Naive B cell (primary cell): ENCODE measurements at regions not wholly inside any gene's neighbourhood (a gene's known extent, or its start where the extent isn't known, plus 50 kb on each side); places are given as distances from the start of the nearest gene placed in this dataset.
A peak's percentile ranks its signal among the peaks of the same experiment; 100 is the strongest.

ENCODE experiments used
- ATAC-seq, 2 donors: fragments of 150-1000 bp; cut with Tn5 transposase; 2 replicates each; pipeline ENCODE4 v1.10.0; 2021; ENCODE audit warnings: low read depth in 2 of 2, mild to moderate bottlenecking in 2 of 2, moderate library complexity in 2 of 2
- DNase-seq: peaks from one replicate; pipeline ENCODE4 v3.0.0; 2022
- H3K27ac Mint-ChIP-seq, 6 donors: one replicate each; pipeline ENCODE4 v1.8.0; 2020 to 2022; ENCODE audit warnings: mild to moderate bottlenecking in 6 of 6, mixed read lengths in 6 of 6, moderate library complexity in 5 of 6, inconsistent platforms in 2 of 6
- H3K27me3 Mint-ChIP-seq, 3 donors: one replicate each; pipeline ENCODE4 v1.8.0; 2021 to 2022; ENCODE audit warnings: mixed read lengths in 3 of 3, mild to moderate bottlenecking in 1 of 3
- H3K36me3 Mint-ChIP-seq, 2 donors: one replicate each; pipeline ENCODE4 v1.8.0; 2020 to 2022; ENCODE audit warnings: mixed read lengths in 2 of 2, inconsistent platforms in 1 of 2, mild to moderate bottlenecking in 1 of 2
- H3K4me1 Mint-ChIP-seq, 3 donors: one replicate each; pipeline ENCODE4 v1.8.0; 2020 to 2022; ENCODE audit warnings: mixed read lengths in 3 of 3, inconsistent platforms in 1 of 3, mild to moderate bottlenecking in 1 of 3, moderate library complexity in 1 of 3
- H3K4me3 Mint-ChIP-seq, 8 donors: one replicate each; pipeline ENCODE4 v1.8.0; 2020 to 2022; ENCODE audit warnings: mild to moderate bottlenecking in 8 of 8, mixed read lengths in 8 of 8, moderate library complexity in 8 of 8, inconsistent platforms in 2 of 8
- H3K9me3 Mint-ChIP-seq, 7 donors: one replicate each; pipeline ENCODE4 v1.8.0; 2020 to 2022; ENCODE audit warnings: mixed read lengths in 7 of 7, mild to moderate bottlenecking in 5 of 7, inconsistent platforms in 2 of 7, moderate library complexity in 1 of 7

GRCh38 chr1:234672349-234673135 lies 62.6 kb upstream of the IRF2BP2 start:
- no peaks in the 10 kb centered on the region for H3K27me3 Mint-ChIP-seq
- H3K36me3 Mint-ChIP-seq, result no peaks in the 10 kb centered on the region
- peaks cover 11 to 19% (median 11%) of the 10 kb centered on the region in 3 donors for H3K4me1 Mint-ChIP-seq
- ATAC-seq (no peak), DNase-seq (no peak)
- H3K27ac Mint-ChIP-seq, result no peak overlapping the region
- no peak overlapping the region for H3K4me3 Mint-ChIP-seq
- H3K9me3 Mint-ChIP-seq, result peaks cover 0 to 4% (median 0%) of the 10 kb centered on the region in 7 donors

GRCh38 chr1:234670967-234671626 lies 61.1 kb upstream of the IRF2BP2 start:
- Mint-ChIP-seq H3K4me3 (no peak overlapping the region), H3K27me3 (no peaks in the 10 kb centered on the region), H3K36me3 (no peaks in the 10 kb centered on the region), H3K9me3 (peaks cover 0 to 4% (median 0%) of the 10 kb centered on the region in 7 donors), H3K4me1 (peaks cover 6 to 14% (median 10%) of the 10 kb centered on the region in 3 donors), H3K27ac (peak overlapping the region in 1 of 6 donors; percentile 39)
- DNase-seq (no peak), ATAC-seq (no peak)

- no peaks in the 10 kb centered on the region for H3K36me3 Mint-ChIP-seq
- DNase-seq, result no peak
- ATAC-seq, result no peak
- H3K9me3 Mint-ChIP-seq, result peaks cover 0 to 4% (median 0%) of the 10 kb centered on the region in 7 donors
- H3K4me1 Mint-ChIP-seq, result peaks cover 4 to 8% (median 7%) of the 10 kb centered on the region in 3 donors
- H3K27ac Mint-ChIP-seq, result no peak overlapping the region
- H3K4me3 Mint-ChIP-seq, result no peak overlapping the region
- no peaks in the 10 kb centered on the region for H3K27me3 Mint-ChIP-seq
Measured at GRCh38 chr1:234669499-234669898, 59.5 kb upstream of the IRF2BP2 start.

- Mint-ChIP-seq H3K27me3 (no peaks in the 10 kb centered on the region), H3K9me3 (peaks cover 0 to 4% (median 0%) of the 10 kb centered on the region in 7 donors), H3K4me3 (no peak overlapping the region), H3K36me3 (no peaks in the 10 kb centered on the region), H3K27ac (no peak overlapping the region), H3K4me1 (peaks cover 4 to 8% (median 7%) of the 10 kb centered on the region in 3 donors)
- no peak for DNase-seq
- ATAC-seq, result no peak
Measured at GRCh38 chr1:234668577-234668955, 58.6 kb upstream of the IRF2BP2 start.

- ATAC-seq, result no peak
- H3K4me3 Mint-ChIP-seq, result peak overlapping the region in 1 of 8 donors; percentile 54
- H3K4me1 Mint-ChIP-seq, result peaks cover 5 to 8% (median 7%) of the 10 kb centered on the region in 3 donors
- no peak for DNase-seq
- H3K27me3 Mint-ChIP-seq, result no peaks in the 10 kb centered on the region
- H3K36me3 Mint-ChIP-seq, result no peaks in the 10 kb centered on the region
- H3K27ac Mint-ChIP-seq, result no peak overlapping the region
- H3K9me3 Mint-ChIP-seq, result peaks cover 0 to 4% (median 0%) of the 10 kb centered on the region in 7 donors
Measured at GRCh38 chr1:234667600-234668576, 57.9 kb upstream of the IRF2BP2 start.

GRCh38 chr1:234666761-234667160 lies 56.8 kb upstream of the IRF2BP2 start:
- no peaks in the 10 kb centered on the region for H3K36me3 Mint-ChIP-seq
- DNase-seq, result no peak
- ATAC-seq, result no peak

GRCh38 chr1:234665975-234666605 lies 56.1 kb upstream of the IRF2BP2 start:
- no peaks in the 10 kb centered on the region for H3K36me3 Mint-ChIP-seq
- peak overlapping the region in 1 of 6 donors; percentile 4 for H3K27ac Mint-ChIP-seq
- H3K4me3 Mint-ChIP-seq, result no peak overlapping the region
- H3K9me3 Mint-ChIP-seq, result peaks cover 0 to 4% (median 0%) of the 10 kb centered on the region in 7 donors
- no peak for DNase-seq
- H3K4me1 Mint-ChIP-seq, result peaks cover under 1 to 5% (median 2%) of the 10 kb centered on the region in 3 donors
- no peaks in the 10 kb centered on the region for H3K27me3 Mint-ChIP-seq
- ATAC-seq, result no peak

More at GRCh38 chr1:234666761-234667160, 56.8 kb upstream of the IRF2BP2 start:
- no peaks in the 10 kb centered on the region for H3K27me3 Mint-ChIP-seq
- peaks cover 0 to 4% (median 0%) of the 10 kb centered on the region in 7 donors for H3K9me3 Mint-ChIP-seq
- peaks cover 6 to 8% (median 7%) of the 10 kb centered on the region in 3 donors for H3K4me1 Mint-ChIP-seq
- H3K4me3 Mint-ChIP-seq, result no peak overlapping the region
- no peak overlapping the region for H3K27ac Mint-ChIP-seq

GRCh38 chr1:234662148-234662547 lies 52.2 kb upstream of the IRF2BP2 start:
- H3K9me3 Mint-ChIP-seq, result no peaks in the 10 kb centered on the region
- H3K27me3 Mint-ChIP-seq, result no peaks in the 10 kb centered on the region
- no peak for DNase-seq
- no peak for ATAC-seq
- no peaks in the 10 kb centered on the region for H3K36me3 Mint-ChIP-seq
- H3K4me1 Mint-ChIP-seq, result peaks cover 3 to 5% (median 4%) of the 10 kb centered on the region in 3 donors
- H3K27ac Mint-ChIP-seq, result peak overlapping the region in 1 of 6 donors; percentile 83
- no peak overlapping the region for H3K4me3 Mint-ChIP-seq

GRCh38 chr1:234661317-234661928 lies 51.4 kb upstream of the IRF2BP2 start:
- Mint-ChIP-seq H3K9me3 (no peaks in the 10 kb centered on the region), H3K27me3 (no peaks in the 10 kb centered on the region), H3K36me3 (no peaks in the 10 kb centered on the region), H3K27ac (peak overlapping the region in 1 of 6 donors; percentile 83), H3K4me3 (no peak overlapping the region), H3K4me1 (peaks cover 7 to 10% (median 8%) of the 10 kb centered on the region in 3 donors)
- ATAC-seq, result no peak
- DNase-seq, result no peak

- ATAC-seq (no peak), DNase-seq (no peak)
- peak overlapping the region in 1 of 6 donors; percentile 1 for H3K27ac Mint-ChIP-seq
- no peaks in the 10 kb centered on the region for H3K27me3 Mint-ChIP-seq
- peaks cover 7 to 10% (median 9%) of the 10 kb centered on the region in 3 donors for H3K4me1 Mint-ChIP-seq
- H3K9me3 Mint-ChIP-seq, result no peaks in the 10 kb centered on the region
- H3K4me3 Mint-ChIP-seq, result no peak overlapping the region
- H3K36me3 Mint-ChIP-seq, result no peaks in the 10 kb centered on the region
Measured at GRCh38 chr1:234660536-234661316, 50.7 kb upstream of the IRF2BP2 start.
